Transverse colon (tissue), 4 donors: ENCODE measurements at regions not wholly inside any gene's neighbourhood (a gene's known extent, or its start where the extent isn't known, plus 50 kb on each side); places are given as distances from the start of the nearest gene placed in this dataset.

ENCODE experiments used
- DNase-seq: peaks from one replicate; pipeline ENCODE4 v3.0.0-alpha.2; 2019
- H3K27ac ChIP-seq, 4 donors: fragments of 200-600 bp; sonication (generic); 2 replicates each; pipeline ENCODE4 v1.5.1; 2016 to 2018; ENCODE audit warnings: inconsistent platforms in 4 of 4
- H3K27me3 ChIP-seq: fragments of 200-600 bp; sonication (generic); 2 replicates; pipeline ENCODE4 v1.5.1; 2017; ENCODE audit warnings: inconsistent platforms
- H3K36me3 ChIP-seq, 4 donors: fragments of 200-600 bp; sonication (generic); 2 replicates each; pipeline ENCODE4 v1.5.1; 2017 to 2019; ENCODE audit warnings: inconsistent platforms in 4 of 4
- H3K4me1 ChIP-seq, 4 donors: fragments of 200-600 bp; sonication (generic); 2 replicates each; pipeline ENCODE4 v1.5.1; 2017 to 2020; ENCODE audit warnings: inconsistent platforms in 4 of 4
- H3K4me3 ChIP-seq, 4 donors: fragments of 200-600 bp; sonication (generic); 1 replicate in 1 of 4; 2 replicates in 3 of 4; pipeline versions ENCODE4 v1.5.1 to v1.6.1; 2017 to 2019; ENCODE audit warnings: inconsistent platforms in 4 of 4
- H3K9me3 ChIP-seq, 2 donors: fragments of 200-600 bp; sonication (generic); 2 replicates each; pipeline ENCODE4 v1.5.1; 2017 to 2019; ENCODE audit warnings: inconsistent platforms in 2 of 2
- EP300 ChIP-seq: sonication (generic); formaldehyde crosslinking; IDR thresholded peaks from one replicate; pipeline ENCODE4 v1.6.1; 2017; ENCODE audit warnings: antibody characterized with exemption, low read depth
- POLR2A ChIP-seq: fragments of 450-650 bp; IDR thresholded peaks from one replicate; pipeline ENCODE4 v1.6.1; 2016; ENCODE audit warnings: antibody characterized with exemption, mild to moderate bottlenecking, moderate library complexity
- POLR2AphosphoS5 ChIP-seq, 3 donors: sonication (generic); formaldehyde crosslinking; IDR thresholded peaks; one replicate each; pipeline ENCODE4 v1.6.1; 2016; ENCODE audit warnings: antibody characterized with exemption in 3 of 3
- WGBS, 2 donors: methylation state at CpG; one replicate each; pipeline ENCODE4 v1.1.5; 2018; ENCODE audit warnings: low coverage in 1 of 2; 5-methylcytosine and 5-hydroxymethylcytosine counted together
- in situ Hi-C, 4 donors: fragments of 200-750 bp; cut with MboI; loops; one replicate each; pipeline versions ENCODE4 v1.15.0 to v1.15.1; 2017; ENCODE audit warnings: low sequenced_read_pairs in 3 of 4, low pct_ligation_motif_present in 1 of 4, low pct_unique_long_range_greater_than_20kb in 1 of 4
- intact Hi-C: fragments of 100-400 bp; cut with DNase I; formaldehyde crosslinking; loops from one replicate; pipeline ENCODE4 v1.15.1; 2023; ENCODE audit warnings: low total_unique reads
- TF ChIP-seq, protein P1 (sequence below), 5 experiments: fragments of 200-600 bp in 3 of 5; fragments of 450-650 bp in 2 of 5; sonication (generic) in 3 of 5; IDR thresholded peaks; 1 replicate in 2 of 5; 2 replicates in 3 of 5; pipeline ENCODE4 v1.5.1; 2016 to 2017; ENCODE audit warnings: antibody characterized with exemption in 5 of 5, inconsistent platforms in 3 of 5, mild to moderate bottlenecking in 2 of 5, moderate library complexity in 1 of 5

GRCh38 chrX:5431823-5432222, 796.8 kb downstream of the NLGN4X start:
- Histone ChIP-seq H3K27ac (no peak overlapping the region), H3K4me1 (no peaks in the 10 kb centered on the region), H3K27me3 (no peaks in the 10 kb centered on the region), H3K36me3 (no peaks in the 10 kb centered on the region), H3K4me3 (no peak overlapping the region), H3K9me3 (no peaks in the 10 kb centered on the region)
- no peak for DNase-seq
- TF ChIP-seq, protein P1, sequence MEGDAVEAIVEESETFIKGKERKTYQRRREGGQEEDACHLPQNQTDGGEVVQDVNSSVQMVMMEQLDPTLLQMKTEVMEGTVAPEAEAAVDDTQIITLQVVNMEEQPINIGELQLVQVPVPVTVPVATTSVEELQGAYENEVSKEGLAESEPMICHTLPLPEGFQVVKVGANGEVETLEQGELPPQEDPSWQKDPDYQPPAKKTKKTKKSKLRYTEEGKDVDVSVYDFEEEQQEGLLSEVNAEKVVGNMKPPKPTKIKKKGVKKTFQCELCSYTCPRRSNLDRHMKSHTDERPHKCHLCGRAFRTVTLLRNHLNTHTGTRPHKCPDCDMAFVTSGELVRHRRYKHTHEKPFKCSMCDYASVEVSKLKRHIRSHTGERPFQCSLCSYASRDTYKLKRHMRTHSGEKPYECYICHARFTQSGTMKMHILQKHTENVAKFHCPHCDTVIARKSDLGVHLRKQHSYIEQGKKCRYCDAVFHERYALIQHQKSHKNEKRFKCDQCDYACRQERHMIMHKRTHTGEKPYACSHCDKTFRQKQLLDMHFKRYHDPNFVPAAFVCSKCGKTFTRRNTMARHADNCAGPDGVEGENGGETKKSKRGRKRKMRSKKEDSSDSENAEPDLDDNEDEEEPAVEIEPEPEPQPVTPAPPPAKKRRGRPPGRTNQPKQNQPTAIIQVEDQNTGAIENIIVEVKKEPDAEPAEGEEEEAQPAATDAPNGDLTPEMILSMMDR (IDR thresholded peaks at IDR 0.05) = no peak
- no peak for TF ChIP-seq POLR2A
- TF ChIP-seq EP300 = no peak
- TF ChIP-seq POLR2AphosphoS5 (IDR thresholded peaks at IDR 0.05) = no peak
- in situ Hi-C loops (no loop called here), intact Hi-C loops (no loop called here)

DNA sequence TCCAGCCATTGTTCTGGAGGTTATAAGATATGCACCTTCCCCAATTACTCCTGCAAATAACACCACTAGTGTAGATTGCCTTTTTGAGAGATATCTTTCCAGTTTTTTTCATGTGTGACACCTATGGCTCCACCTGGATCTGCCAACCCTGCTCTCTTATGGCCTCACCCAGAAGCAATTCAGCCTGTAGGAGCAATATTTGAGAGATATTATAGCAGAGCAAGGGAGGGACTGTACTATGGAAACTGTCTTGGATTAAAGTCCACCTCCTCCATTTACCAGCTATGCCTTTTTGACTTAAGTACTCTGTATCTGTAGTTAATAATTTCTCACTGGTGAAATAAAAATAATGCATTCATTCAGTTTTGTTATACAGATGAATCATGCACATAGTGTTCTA, 803.5 kb downstream of the NLGN4X start:
- Histone ChIP-seq H3K4me1 (no peaks in the 10 kb centered on the region), H3K36me3 (no peaks in the 10 kb centered on the region), H3K9me3 (no peaks in the 10 kb centered on the region), H3K27ac (peak overlapping the region in 2 of 4 donors; percentile 9 to 30), H3K27me3 (no peaks in the 10 kb centered on the region), H3K4me3 (no peak overlapping the region)
- TF ChIP-seq, protein P1 (IDR thresholded peaks at IDR 0.05) = no peak
- no peak for TF ChIP-seq EP300
- TF ChIP-seq POLR2A = no peak
- no peak for TF ChIP-seq POLR2AphosphoS5 (IDR thresholded peaks at IDR 0.05)
- DNase-seq = no peak
- intact Hi-C loops (no loop called here), in situ Hi-C loops (no loop called here)

GRCh38 chrX:5417381-5417780, 811.3 kb downstream of the NLGN4X start:
- 50 to 54% methylated on average over 1 of the region's 1 CpG for WGBS, 2 donors
- Histone ChIP-seq H3K27me3 (no peaks in the 10 kb centered on the region), H3K9me3 (no peaks in the 10 kb centered on the region), H3K36me3 (no peaks in the 10 kb centered on the region), H3K4me3 (no peak overlapping the region), H3K27ac (no peak overlapping the region), H3K4me1 (no peaks in the 10 kb centered on the region)
- TF ChIP-seq, protein P1 (IDR thresholded peaks at IDR 0.05) = no peak
- TF ChIP-seq POLR2AphosphoS5 (IDR thresholded peaks at IDR 0.05) = no peak
- no peak for TF ChIP-seq EP300
- no peak for TF ChIP-seq POLR2A
- in situ Hi-C loops (no loop called here), intact Hi-C loops (no loop called here)
- DNase-seq = no peak

DNA sequence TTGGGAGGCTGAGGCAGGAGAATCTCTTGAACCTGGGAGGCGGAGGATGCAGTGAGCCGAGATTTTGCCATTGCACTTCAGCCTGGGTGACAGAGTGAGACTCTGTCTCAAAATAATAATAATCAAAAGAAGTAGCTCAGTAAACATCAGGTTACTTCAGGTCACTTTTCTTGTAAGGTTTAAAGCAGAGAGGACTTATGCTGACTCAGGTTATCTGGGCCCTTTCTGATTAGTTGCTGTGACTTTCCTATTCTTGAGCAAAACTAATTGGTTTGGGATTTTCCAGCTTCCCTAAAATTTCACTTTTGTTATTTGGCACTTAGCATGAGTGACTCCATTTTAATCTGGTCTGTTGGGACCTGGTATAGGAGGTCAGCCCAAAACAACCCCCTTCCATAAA, 812.9 kb downstream of the NLGN4X start:
- no peaks in the 10 kb centered on the region for H3K36me3 ChIP-seq
- no peak overlapping the region for H3K27ac ChIP-seq
- 79% methylated on average over 2 of the region's 2 CpGs; no CpG with 5 or more reads in 1 of the 2 donors for WGBS, 2 donors
- no peak for TF ChIP-seq POLR2A
- TF ChIP-seq, protein P1 (IDR thresholded peaks at IDR 0.05) = no peak
- no peak for TF ChIP-seq EP300
- no peak for TF ChIP-seq POLR2AphosphoS5 (IDR thresholded peaks at IDR 0.05)
- DNase-seq = no peak
- H3K9me3 ChIP-seq = no peaks in the 10 kb centered on the region
- no peak overlapping the region for H3K4me3 ChIP-seq
- no peaks in the 10 kb centered on the region for H3K4me1 ChIP-seq
- no peaks in the 10 kb centered on the region for H3K27me3 ChIP-seq
- intact Hi-C loops (no loop called here), in situ Hi-C loops (no loop called here)
